Fibroblast of skin of left biceps (primary cell): ENCODE measurements at regions not wholly inside any gene's neighbourhood (a gene's known extent, or its start where the extent isn't known, plus 50 kb on each side); places are given as distances from the start of the nearest gene placed in this dataset.

Experiments
- DNase-seq, 2 experiments: peaks; one replicate each; pipeline ENCODE4 v3.0.0-alpha.2; 2013; ENCODE audit warnings: low read depth in 2 of 2

GRCh38 chr3:25288413-25288812 lies 139.7 kb upstream of the RARB start:
- no peak for DNase-seq

DNA sequence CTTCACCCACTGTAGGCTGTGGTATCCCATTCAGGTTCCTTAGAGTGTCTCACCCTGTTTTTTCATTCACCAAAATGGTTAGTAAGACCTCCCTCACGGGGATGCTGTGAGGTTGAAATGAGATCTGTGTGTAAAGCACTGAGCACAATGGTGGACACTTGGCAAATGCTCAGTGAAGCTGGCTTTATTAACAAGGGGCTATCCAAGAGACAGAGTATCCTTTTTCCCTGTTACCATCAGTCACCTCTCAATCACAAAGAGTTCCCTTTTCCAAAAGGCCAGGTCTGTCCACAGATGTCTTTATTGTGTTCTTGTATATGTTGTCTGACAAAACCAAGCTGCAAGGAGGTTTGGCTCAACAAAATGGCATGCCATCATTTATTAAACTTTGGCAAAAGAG lies 138.9 kb upstream of the RARB start:
- no peak for DNase-seq

GRCh38 chr3:25289663-25290062 lies 138.4 kb upstream of the RARB start:
- no peak for DNase-seq

DNA sequence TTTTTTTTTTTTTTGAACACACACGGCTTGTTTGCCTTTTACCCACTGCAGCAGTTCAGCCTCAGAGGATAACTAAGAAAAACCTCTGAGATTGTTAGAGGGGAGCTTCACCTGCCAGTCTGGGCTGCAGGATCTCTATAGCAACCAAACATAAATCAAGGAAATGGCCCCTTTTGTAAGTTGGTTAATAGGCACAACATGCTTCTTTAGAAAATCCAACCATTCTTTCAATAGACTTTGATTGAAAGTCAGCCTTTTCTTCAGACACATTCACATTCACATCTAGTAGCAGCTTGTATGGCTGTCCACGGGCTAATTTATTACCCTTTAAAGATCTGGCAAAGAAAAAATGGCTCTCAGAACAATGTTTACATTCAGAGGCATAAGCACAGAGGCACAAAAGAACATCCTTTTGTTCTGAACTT lies 136.6 kb upstream of the RARB start:
- DNase-seq = no peak

- no peak for DNase-seq
Measured at GRCh38 chr3:25292036-25292435, 136.0 kb upstream of the RARB start.

DNA sequence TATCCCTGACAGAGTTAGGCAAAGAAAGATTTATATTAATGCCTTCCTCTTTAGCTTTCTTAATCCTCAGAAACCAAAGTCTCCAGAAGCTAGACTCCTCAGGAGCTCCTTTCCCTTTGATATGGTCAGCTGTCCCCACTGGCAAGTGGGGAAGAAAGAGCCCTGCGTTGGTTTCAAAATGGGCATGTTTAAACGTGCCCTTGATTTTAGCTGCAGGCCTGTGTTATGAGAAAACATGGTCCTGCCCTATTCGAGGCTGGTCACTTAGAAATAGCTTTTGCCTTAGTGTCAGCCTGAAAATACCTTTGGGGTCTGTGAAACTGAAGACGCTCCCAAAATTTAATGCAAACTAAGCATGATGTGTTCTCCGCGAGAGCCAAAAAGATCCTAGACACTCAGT lies 135.5 kb upstream of the RARB start:
- DNase-seq = no peak

GRCh38 chr3:25293736-25294135 lies 134.3 kb upstream of the RARB start:
- no peak for DNase-seq

- no peak for DNase-seq
Measured at GRCh38 chr3:25294169-25294805, 133.8 kb upstream of the RARB start.

DNA sequence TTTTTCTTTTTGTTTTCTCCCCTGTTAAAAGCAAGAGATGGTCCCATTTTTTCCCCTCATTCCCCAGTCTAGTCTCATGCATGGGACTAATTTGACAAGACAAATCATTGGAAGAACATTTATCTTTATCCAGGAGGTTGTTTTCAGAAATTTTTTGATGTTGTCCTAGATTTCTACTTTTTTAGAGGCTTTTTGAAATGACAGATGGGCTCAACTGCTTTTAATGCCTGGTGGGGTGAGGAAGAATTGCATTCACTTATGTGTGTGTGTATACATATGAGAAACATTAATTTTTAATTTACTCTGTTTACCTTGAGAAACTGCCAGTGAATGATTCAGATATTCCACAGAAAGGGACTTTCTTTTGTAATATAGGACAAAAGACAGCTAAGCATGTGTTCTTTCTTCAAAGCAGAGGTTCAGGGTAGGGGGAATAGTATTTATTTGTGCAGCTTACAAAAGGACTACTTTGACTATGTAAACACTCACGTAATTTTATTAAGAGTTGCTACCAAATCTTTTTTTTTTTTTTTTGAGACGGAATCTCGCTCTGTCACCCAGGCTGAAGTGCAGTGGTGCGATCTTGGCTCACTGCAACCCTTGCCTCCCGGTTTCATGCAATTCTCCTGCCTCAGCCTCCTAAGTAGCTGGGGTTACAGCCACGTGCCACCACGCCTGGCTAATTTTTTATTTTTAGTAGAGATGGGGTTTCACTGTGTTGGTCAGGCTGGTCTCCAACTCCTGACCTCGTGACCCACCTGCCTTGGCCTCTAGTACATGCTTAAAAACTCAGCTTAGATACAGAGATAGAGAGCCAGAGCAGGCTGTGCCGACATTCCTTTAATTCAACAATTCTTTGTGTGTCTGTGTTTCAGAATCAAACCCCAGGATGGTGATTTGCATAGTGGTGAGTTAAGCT lies 130.1 kb upstream of the RARB start:
- DNase-seq = peak; percentile 10 to 19

GRCh38 chr3:25300141-25300540 lies 127.9 kb upstream of the RARB start:
- DNase-seq = no peak

DNA sequence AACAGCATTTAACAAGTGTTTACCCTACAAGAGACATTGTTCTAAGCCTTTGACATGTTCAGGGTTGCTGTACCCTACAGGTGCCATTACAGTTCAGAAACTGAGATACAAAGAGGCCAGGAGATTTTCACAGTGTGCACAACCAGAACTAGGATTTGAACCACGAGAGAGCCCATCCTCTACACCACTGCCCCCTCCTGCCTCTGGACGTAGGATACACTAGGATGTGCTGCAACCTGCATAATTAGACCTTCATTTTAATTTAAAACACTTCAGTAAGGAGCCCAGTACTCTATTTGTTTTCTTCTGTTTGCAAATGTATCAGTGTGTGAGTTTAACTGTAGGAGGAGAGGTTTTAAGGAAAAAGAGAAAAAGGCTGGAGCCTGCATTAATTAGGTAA lies 123.1 kb upstream of the RARB start:
- DNase-seq = no peak

DNA sequence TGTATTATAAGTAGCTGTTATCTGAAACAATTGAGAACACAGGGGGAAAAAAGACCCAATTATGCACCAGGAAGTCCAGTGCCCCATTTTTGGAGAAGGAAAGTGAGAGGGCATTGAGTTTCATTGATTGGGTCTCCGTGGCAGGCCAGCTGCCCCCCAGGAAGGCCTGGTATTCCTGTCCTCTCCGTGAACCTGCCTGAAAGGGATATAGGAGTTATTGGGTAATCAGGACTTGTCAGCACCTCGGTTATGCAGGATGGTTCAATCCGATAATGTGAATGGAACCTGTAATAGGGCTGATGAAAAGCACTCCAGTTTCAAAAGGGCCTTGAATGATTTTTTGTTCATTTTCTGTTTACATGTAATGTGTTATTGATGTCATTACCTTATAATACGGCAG lies 122.0 kb upstream of the RARB start:
- DNase-seq = no peak

- no peak for DNase-seq
Measured at GRCh38 chr3:25306705-25307104, 121.4 kb upstream of the RARB start.

DNA sequence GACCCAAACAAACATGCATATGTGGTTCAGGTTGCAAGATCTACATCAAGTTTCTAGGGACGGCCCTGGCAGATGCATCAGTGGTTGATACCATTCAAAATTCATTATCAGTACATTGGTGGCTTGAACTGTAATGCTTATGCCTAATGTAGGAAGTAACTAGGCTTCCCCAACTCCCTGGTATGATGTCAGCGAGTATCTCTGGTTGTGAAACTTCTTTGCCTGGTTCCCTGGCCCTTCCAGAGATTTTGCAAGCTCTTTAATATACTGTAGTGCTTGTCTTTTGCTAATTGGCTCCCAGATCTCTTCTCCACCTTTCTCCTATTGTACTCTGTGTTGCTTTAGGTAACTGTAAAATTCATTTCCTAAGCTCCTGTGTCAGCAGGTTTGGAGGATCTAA lies 114.8 kb upstream of the RARB start:
- DNase-seq = no peak

- DNase-seq = no peak
Measured at GRCh38 chr3:25324954-25325655, 103.0 kb upstream of the RARB start.

DNA sequence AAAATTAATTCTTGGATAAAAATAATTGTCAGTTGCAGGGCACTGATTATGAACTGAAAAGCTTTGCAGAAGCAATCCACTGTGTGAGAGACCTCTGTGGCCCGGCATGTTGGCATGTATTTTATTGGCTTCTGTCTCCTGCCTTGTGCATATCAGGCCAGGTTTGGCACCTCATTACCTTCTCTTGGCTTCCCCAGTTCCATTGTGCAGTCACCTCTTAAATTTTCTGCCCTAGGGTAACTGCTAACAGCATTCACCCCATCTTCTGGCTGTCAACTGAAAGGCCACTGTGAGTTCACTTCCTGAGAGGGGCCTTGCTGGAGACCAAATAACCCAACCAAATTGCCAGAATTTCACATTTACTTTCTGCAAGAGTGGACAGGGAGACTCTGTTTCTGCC lies 92.7 kb upstream of the RARB start:
- DNase-seq = no peak

DNA sequence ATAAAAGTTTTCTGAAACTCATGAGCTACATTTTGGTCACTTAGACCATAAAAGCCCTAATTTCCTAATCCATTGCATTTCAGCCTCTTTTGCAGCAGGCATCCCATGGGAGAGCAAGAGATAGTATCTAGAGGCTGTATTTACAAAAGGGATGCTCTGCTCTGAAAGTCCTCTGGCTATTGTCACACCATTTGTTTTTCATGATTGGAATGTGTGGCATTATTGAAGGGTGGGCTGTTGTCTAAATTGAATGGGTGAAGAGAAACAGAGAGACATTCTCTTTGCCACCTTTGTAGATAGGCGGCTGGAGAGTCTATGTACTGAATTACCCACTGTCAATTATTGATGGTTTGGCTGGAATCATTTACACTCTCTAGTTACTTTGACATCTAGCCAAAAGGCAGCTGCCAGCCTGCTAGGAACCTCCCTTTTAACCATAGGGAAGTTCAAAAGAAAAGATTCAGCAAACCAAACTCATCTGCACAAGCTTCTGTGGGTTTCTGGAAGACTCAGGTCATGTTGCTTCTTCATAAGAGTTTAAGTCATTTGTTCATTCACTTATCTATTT lies 89.8 kb upstream of the RARB start:
- no peak for DNase-seq

DNA sequence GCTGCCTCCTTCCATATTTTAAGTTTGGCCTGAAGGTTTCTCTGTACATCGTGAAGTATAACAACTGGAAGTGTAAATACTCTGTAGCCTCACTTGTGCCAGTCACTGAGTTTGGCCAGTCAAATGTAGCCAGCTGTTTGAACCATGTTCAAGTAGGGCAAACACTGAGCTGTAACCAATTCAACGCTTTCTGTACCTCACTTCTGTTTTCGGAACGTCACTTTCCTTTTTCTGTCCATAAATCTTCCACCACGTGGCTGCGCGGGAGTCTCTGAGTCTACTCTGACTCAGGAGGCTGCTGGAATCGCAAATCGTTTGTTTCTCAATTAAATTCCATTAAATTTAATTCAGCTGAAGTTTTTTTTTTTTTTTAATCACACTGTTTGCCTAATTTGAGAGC lies 88.8 kb upstream of the RARB start:
- no peak for DNase-seq

DNA sequence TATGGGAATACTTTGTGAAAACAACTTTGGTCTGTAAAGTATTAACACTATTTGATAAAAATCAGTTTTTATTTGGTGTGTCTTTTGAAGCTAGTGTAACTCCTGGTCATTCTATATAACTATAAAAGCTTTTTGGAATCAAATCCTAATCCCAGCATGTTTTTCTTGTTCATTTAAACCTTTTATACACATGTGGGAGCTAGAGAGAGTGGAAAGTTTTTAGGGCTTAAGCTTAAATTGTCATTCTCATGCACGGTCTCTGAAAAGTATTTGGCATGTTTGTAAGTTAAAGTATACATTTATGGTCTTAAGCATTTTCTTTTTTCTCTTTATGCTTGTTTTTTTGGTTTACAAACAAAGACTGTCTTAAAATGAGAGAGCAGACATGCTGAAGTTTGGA lies 83.4 kb upstream of the RARB start:
- DNase-seq = no peak

DNA sequence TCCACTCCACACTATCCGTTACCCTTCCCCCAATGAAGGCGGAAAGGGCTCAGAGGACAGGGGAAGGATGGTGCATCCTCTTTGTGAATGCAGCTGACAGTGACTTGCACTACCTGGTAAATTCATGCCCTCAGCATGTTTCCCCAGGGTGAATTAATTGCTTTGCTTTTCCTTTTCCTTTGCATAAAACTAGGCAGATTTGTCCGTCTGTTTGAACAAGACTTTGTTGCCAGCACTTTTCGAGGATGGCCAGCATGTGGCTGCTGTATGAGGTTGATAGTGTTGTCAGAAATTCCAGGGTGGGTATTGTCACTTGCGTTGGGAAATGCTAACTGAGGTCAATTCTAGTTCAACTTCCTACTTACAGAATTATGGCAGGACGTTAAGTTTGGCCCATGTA lies 79.0 kb upstream of the RARB start:
- DNase-seq = no peak

- no peak for DNase-seq
Measured at GRCh38 chr3:25349828-25350724, 78.0 kb upstream of the RARB start.
